GM18858 (cell line): ENCODE measurements at regions not wholly inside any gene's neighbourhood (a gene's known extent, or its start where the extent isn't known, plus 50 kb on each side); places are given as distances from the start of the nearest gene placed in this dataset.

Experiments
- ATAC-seq: cut with Tn5 transposase; IDR thresholded peaks from one replicate; pipeline ENCODE4 v1.9.1; 2021; ENCODE audit not compliant: unreplicated experiment

GRCh38 chr3:152710549-152710948 lies 124.4 kb upstream of the P2RY1 start:
- ATAC-seq, result no peak

- ATAC-seq, result no peak
Observed at GRCh38 chr3:152713989-152714388, 120.9 kb upstream of the P2RY1 start.

GRCh38 chr3:152714507-152714906 lies 120.4 kb upstream of the P2RY1 start:
- ATAC-seq, result no peak

- no peak for ATAC-seq
Observed at GRCh38 chr3:152717252-152717651, 117.7 kb upstream of the P2RY1 start.

- ATAC-seq, result no peak
Observed at GRCh38 chr3:152718810-152719209, 116.1 kb upstream of the P2RY1 start.

- no peak for ATAC-seq
Observed at GRCh38 chr3:152719264-152719663, 115.7 kb upstream of the P2RY1 start.

- no peak for ATAC-seq
Observed at GRCh38 chr3:152720951-152721718, 113.8 kb upstream of the P2RY1 start.

GRCh38 chr3:152724270-152724669 lies 110.7 kb upstream of the P2RY1 start:
- no peak for ATAC-seq

- ATAC-seq, result no peak
Observed at GRCh38 chr3:152728231-152728980, 106.5 kb upstream of the P2RY1 start.

GRCh38 chr3:152729906-152730305 lies 105.0 kb upstream of the P2RY1 start:
- ATAC-seq, result peak; percentile 81

- no peak for ATAC-seq
Observed at GRCh38 chr3:152731511-152731910, 103.4 kb upstream of the P2RY1 start.

- no peak for ATAC-seq
Observed at GRCh38 chr3:152733584-152734119, 101.3 kb upstream of the P2RY1 start.

- ATAC-seq, result peak; percentile 98
Observed at GRCh38 chr3:152737021-152737908, 97.7 kb upstream of the P2RY1 start.

- peak; percentile 31 for ATAC-seq
Observed at GRCh38 chr3:152738656-152739055, 96.3 kb upstream of the P2RY1 start.

- ATAC-seq, result peak; percentile 35
Observed at GRCh38 chr3:152742368-152743347, 92.3 kb upstream of the P2RY1 start.

GRCh38 chr3:152745646-152746045 lies 89.3 kb upstream of the P2RY1 start:
- no peak for ATAC-seq

GRCh38 chr3:152754303-152754702 lies 80.6 kb upstream of the P2RY1 start:
- ATAC-seq, result no peak

GRCh38 chr3:152756807-152757206 lies 78.1 kb upstream of the P2RY1 start:
- no peak for ATAC-seq

GRCh38 chr3:152760024-152760563 lies 74.8 kb upstream of the P2RY1 start:
- peak; percentile 77 for ATAC-seq

GRCh38 chr3:152760591-152760990 lies 74.3 kb upstream of the P2RY1 start:
- no peak for ATAC-seq
